A549 (cell line): ENCODE measurements at regions not wholly inside any gene's neighbourhood (a gene's known extent, or its start where the extent isn't known, plus 50 kb on each side); places are given as distances from the start of the nearest gene placed in this dataset.

ENCODE experiments used
- ATAC-seq, 2 experiments: fragments of 200-7000 bp in 1 of 2; fragments of >200 bp in 1 of 2; cut with Nextera tagmentation in 1 of 2; cut with Tn5 transposase in 1 of 2; 3 replicates each; pipeline versions ENCODE4 v1.8.0 to v1.9.1; 2018 to 2020; ENCODE audit warnings: mild to moderate bottlenecking in 1 of 2, moderate library complexity in 1 of 2
- CTCF ChIA-PET: fragments of 300-600 bp; sonication (Branson Sonifier 250); formaldehyde crosslinking; extraction: SDS; loops from one replicate; lab custom pipeline; 2021; ENCODE audit warnings: antibody characterized with exemption, inconsistent platforms; lab: Yijun Ruan, JAX
- POLR2A ChIA-PET: fragments of 350-600 bp; formaldehyde crosslinking; extraction: SDS; loops from one replicate; lab custom pipeline; 2021; ENCODE audit warnings: antibody characterized with exemption, inconsistent platforms; lab: Yijun Ruan, JAX
- DNase-seq, 2 experiments: peaks; one replicate each; pipeline versions ENCODE4 v3.0.0 to v3.0.0-alpha.2; 2011 to 2016; ENCODE audit warnings: low read depth in 1 of 2, low spot score in 1 of 2
- FAIRE-seq: peaks from 2 replicates; lab custom pipeline; 2011; peaks lifted over from hg19 to GRCh38; lab: Jason Lieb, UNC
- H3K27ac ChIP-seq, 2 experiments: fragments of >200 bp; sonication (Bioruptor Twin); formaldehyde crosslinking; 3 replicates each; pipeline ENCODE4 v1.5.1; 2016 to 2017
- H3K4me1 ChIP-seq: fragments of >200 bp; sonication (Bioruptor Twin); formaldehyde crosslinking; 3 replicates; pipeline ENCODE4 v1.6.1; 2016
- H3K4me2 ChIP-seq: fragments of >200 bp; sonication (Bioruptor Twin); formaldehyde crosslinking; 3 replicates; pipeline ENCODE4 v1.6.1; 2016
- H3K4me3 ChIP-seq: fragments of >200 bp; sonication (Bioruptor Twin); formaldehyde crosslinking; 3 replicates; pipeline ENCODE4 v1.5.1; 2016
- H3K9me3 ChIP-seq: fragments of >200 bp; sonication (Bioruptor Twin); formaldehyde crosslinking; 3 replicates; pipeline ENCODE4 v1.6.1; 2016
- ATOH8 ChIP-seq: fragments of 250-450 bp; sonication (Bioruptor Pico); IDR thresholded peaks from 2 replicates; pipeline ENCODE4 v1.5.0; 2020; ENCODE audit warnings: low read depth, mild to moderate bottlenecking, moderate library complexity
- CEBPB ChIP-seq, 2 experiments: fragments of >200 bp in 1 of 2; sonication (Bioruptor Twin) in 1 of 2; formaldehyde crosslinking in 1 of 2; IDR thresholded peaks; 2 replicates each; pipeline ENCODE4 v1.6.1; 2012 to 2016
- EHMT2 ChIP-seq: fragments of 200-600 bp; sonication (generic); IDR thresholded peaks from 2 replicates; pipeline ENCODE4 v1.6.1; 2016; ENCODE audit warnings: antibody characterized with exemption, low read depth, mild to moderate bottlenecking, moderate library complexity
- ELK1 ChIP-seq: fragments of 150-350 bp; IDR thresholded peaks from 2 replicates; pipeline ENCODE4 v1.6.1; 2014; ENCODE audit warnings: low read depth, mild to moderate bottlenecking, low read length
- EP300 ChIP-seq, 2 experiments: fragments of >200 bp; sonication (Bioruptor Twin); formaldehyde crosslinking; IDR thresholded peaks; 2 replicates in 1 of 2; 3 replicates in 1 of 2; pipeline ENCODE4 v1.6.1; 2016 to 2017
- ESRRA ChIP-seq: fragments of 150-350 bp; IDR thresholded peaks from 2 replicates; pipeline ENCODE4 v1.6.1; 2014; ENCODE audit warnings: mild to moderate bottlenecking, low read length, borderline replicate concordance
- FOSL2 ChIP-seq, 2 experiments: fragments of 450-650 bp in 1 of 2; fragments of >200 bp in 1 of 2; sonication (Bioruptor Twin) in 1 of 2; formaldehyde crosslinking; IDR thresholded peaks; 2 replicates each; pipeline versions ENCODE4 v1.5.0 to v1.6.1; 2016 to 2020; ENCODE audit warnings: mild to moderate bottlenecking in 1 of 2, moderate library complexity in 1 of 2
- GATA3 ChIP-seq: IDR thresholded peaks from 2 replicates; pipeline ENCODE4 v1.6.1; 2012; ENCODE audit warnings: borderline replicate concordance
- HES2 ChIP-seq: fragments of >200 bp; sonication (Bioruptor Twin); formaldehyde crosslinking; IDR thresholded peaks from 2 replicates; pipeline ENCODE4 v1.6.1; 2016
- HMGXB4 ChIP-seq: fragments of 250-450 bp; sonication (Bioruptor Pico); IDR thresholded peaks from 2 replicates; pipeline ENCODE4 v1.5.0; 2021; ENCODE audit warnings: mild to moderate bottlenecking, moderate library complexity, borderline replicate concordance
- HOXB13 ChIP-seq: fragments of 250-450 bp; sonication (Bioruptor Pico); IDR thresholded peaks from 2 replicates; pipeline ENCODE4 v1.5.0; 2020; ENCODE audit warnings: low read depth, mild to moderate bottlenecking, moderate library complexity
- KDM1A ChIP-seq: fragments of 200-600 bp; sonication (generic); IDR thresholded peaks from 2 replicates; pipeline ENCODE4 v1.6.1; 2016; ENCODE audit warnings: low read depth, mild to moderate bottlenecking
- MYC ChIP-seq: IDR thresholded peaks from 2 replicates; pipeline ENCODE4 v1.6.1; 2012; ENCODE audit warnings: mild to moderate bottlenecking, inconsistent platforms, low read length, improper control_type of control experiment, borderline replicate concordance
- POLR2AphosphoS2 ChIP-seq: conservative IDR thresholded peaks from 2 replicates; pipeline ENCODE4 v1.6.1; 2012; ENCODE audit warnings: low read length, improper control_type of control experiment, inconsistent platforms
- RCOR1 ChIP-seq: fragments of 150-350 bp; IDR thresholded peaks from 2 replicates; pipeline ENCODE4 v1.6.1; 2014; ENCODE audit warnings: antibody characterized with exemption, low read length, low read depth
- REST ChIP-seq: fragments of 200-600 bp; sonication (generic); IDR thresholded peaks from 2 replicates; pipeline ENCODE4 v1.6.1; 2016; ENCODE audit warnings: antibody characterized with exemption, mild to moderate bottlenecking, moderate library complexity
- RNF2 ChIP-seq: fragments of 200-600 bp; sonication (generic); IDR thresholded peaks from 2 replicates; pipeline ENCODE4 v1.6.1; 2016; ENCODE audit warnings: low read depth, mild to moderate bottlenecking, antibody characterized with exemption, moderate library complexity, borderline replicate concordance
- TP53 ChIP-seq: fragments of 250-450 bp; sonication (Bioruptor Pico); IDR thresholded peaks from 2 replicates; pipeline ENCODE4 v1.5.0; 2021; ENCODE audit warnings: mild to moderate bottlenecking, moderate library complexity
- USF2 ChIP-seq: fragments of 450-650 bp; IDR thresholded peaks from 2 replicates; pipeline ENCODE4 v1.6.1; 2014; ENCODE audit warnings: antibody characterized with exemption
- WGBS: methylation state at CpG from one replicate; pipeline ENCODE4 v1.1.6; 2017; ENCODE audit errors: missing lambda C conversion rate; 5-methylcytosine and 5-hydroxymethylcytosine counted together

GRCh38 chr3:94185753-94186152 is 122.9 kb downstream of the NSUN3 start:
- TF ChIP-seq FOSL2 (IDR thresholded peaks at IDR 0.05) (no peak), FOSL2 (CRISPR knock-in tag; IDR thresholded peaks at IDR 0.05) (no peak), ELK1 (no peak), GATA3 (no peak), TP53 (no peak), HMGXB4 (CRISPR knock-in tag) (no peak), ATOH8 (CRISPR knock-in tag) (no peak), MYC (no peak), HOXB13 (CRISPR knock-in tag) (no peak), REST (no peak), KDM1A (no peak)
- H3K4me2 ChIP-seq: no peak overlapping the region

GRCh38 chr3:94187697-94188096 is 124.8 kb downstream of the NSUN3 start:
- H3K4me3 ChIP-seq: no peak overlapping the region
- TF ChIP-seq ESRRA (no peak), RNF2 (no peak), CEBPB (IDR thresholded peaks at IDR 0.05) (no peak), POLR2AphosphoS2 (no peak), RCOR1 (no peak), USF2 (no peak), EP300 (IDR thresholded peaks at IDR 0.05) (no peak), EHMT2 (no peak), HES2 (no peak), GATA3 (no peak)
- no peak overlapping the region for H3K27ac ChIP-seq
- no peak overlapping the region for H3K4me2 ChIP-seq
- POLR2A ChIA-PET: no interaction called here
- no peak for DNase-seq
- FAIRE-seq: no peak
- CTCF ChIA-PET: no interaction called here
- H3K4me1 ChIP-seq: no peaks in the 10 kb centered on the region
- whole genome bisulfite sequencing: 24% methylated on average over 2 of the region's 2 CpGs
- H3K9me3 ChIP-seq: no peaks in the 10 kb centered on the region
- no peak for ATAC-seq

More at GRCh38 chr3:94185753-94186152, 122.9 kb downstream of the NSUN3 start:
- Histone ChIP-seq H3K4me3 (no peak overlapping the region), H3K27ac (no peak overlapping the region), H3K4me1 (no peaks in the 10 kb centered on the region), H3K9me3 (no peaks in the 10 kb centered on the region)
- WGBS: 47% methylated on average over 2 of the region's 2 CpGs
- POLR2A ChIA-PET: no interaction called here
- FAIRE-seq (no peak), DNase-seq (no peak), ATAC-seq (no peak)
- CTCF ChIA-PET: no interaction called here
